ENCODE measurements at regions not wholly inside any gene's neighbourhood (a gene's known extent, or its start where the extent isn't known, plus 50 kb on each side); places are given as distances from the start of the nearest gene placed in this dataset.
A peak's percentile ranks its signal among the peaks of the same experiment; 100 is the strongest.

DNA sequence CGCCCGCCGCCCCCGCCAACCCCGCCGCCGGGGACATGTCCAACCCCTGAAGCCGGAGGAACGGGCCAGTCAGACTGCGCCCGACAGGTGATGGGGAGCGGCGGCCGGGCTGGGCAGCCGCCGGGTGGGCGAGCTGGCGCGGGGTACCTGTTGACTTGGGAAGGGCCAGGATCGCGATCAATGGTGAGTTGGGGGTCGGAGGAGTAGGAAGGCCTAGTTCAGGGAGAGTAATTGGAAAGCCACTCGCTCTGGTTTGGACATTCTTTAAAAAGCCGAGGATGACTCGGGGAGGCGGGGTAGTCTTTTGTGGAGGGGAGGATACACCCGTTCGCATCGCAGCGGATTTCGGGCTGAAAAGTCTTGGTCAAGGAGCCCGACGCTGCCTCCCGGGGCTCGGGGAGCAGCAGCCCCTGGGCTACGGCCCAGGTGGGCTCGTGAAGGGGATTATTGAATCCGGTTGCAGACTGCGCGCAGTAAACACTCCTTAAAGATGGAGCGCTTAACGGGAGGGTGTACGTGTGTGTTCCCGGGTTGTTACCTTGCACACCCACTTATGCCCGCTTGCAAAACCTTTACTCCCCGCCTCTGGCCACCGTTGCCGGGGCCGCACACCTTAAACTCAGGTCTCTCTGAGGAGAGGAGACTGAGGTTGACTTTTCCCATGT is 123.8 kb downstream of the GOSR1 start:
- TF ChIP-seq, protein P1, sequence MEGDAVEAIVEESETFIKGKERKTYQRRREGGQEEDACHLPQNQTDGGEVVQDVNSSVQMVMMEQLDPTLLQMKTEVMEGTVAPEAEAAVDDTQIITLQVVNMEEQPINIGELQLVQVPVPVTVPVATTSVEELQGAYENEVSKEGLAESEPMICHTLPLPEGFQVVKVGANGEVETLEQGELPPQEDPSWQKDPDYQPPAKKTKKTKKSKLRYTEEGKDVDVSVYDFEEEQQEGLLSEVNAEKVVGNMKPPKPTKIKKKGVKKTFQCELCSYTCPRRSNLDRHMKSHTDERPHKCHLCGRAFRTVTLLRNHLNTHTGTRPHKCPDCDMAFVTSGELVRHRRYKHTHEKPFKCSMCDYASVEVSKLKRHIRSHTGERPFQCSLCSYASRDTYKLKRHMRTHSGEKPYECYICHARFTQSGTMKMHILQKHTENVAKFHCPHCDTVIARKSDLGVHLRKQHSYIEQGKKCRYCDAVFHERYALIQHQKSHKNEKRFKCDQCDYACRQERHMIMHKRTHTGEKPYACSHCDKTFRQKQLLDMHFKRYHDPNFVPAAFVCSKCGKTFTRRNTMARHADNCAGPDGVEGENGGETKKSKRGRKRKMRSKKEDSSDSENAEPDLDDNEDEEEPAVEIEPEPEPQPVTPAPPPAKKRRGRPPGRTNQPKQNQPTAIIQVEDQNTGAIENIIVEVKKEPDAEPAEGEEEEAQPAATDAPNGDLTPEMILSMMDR (IDR thresholded peaks at IDR 0.05; ENCODE audit: low read length), result no peak
- no peak for TF ChIP-seq EZH2 (optimal IDR thresholded peaks at IDR 0.05; ENCODE audit: low read depth, low read length)
- no peak for TF ChIP-seq EZH2phosphoT487 (IDR thresholded peaks at IDR 0.05; ENCODE audit: low read length)
- Histone ChIP-seq H3K4me2 (ENCODE audit: low read depth, low read length) (peak overlapping the region; percentile 66), H3K79me2 (ENCODE audit: low read length) (peaks cover 33% of the 10 kb centered on the region), H3K36me3 (replicated peaks; ENCODE audit: insufficient read depth, low read length) (no peaks in the 10 kb centered on the region), H3F3A (ENCODE audit: insufficient read depth, low read length) (peaks cover 4% of the 10 kb centered on the region; the same call in 1 of the 2 replicates), H4K20me1 (ENCODE audit: insufficient read depth, low read length) (no peaks in the 10 kb centered on the region), H2AFZ (ENCODE audit: low read length) (peak overlapping the region; percentile 93), H3K9ac (ENCODE audit: low read length) (peak overlapping the region; percentile 85), H3K27me3 (replicated peaks; ENCODE audit: insufficient read depth, low read length) (no peaks in the 10 kb centered on the region), H3K27ac (ENCODE audit: low read length) (no peak overlapping the region; the same call in 1 of the 2 replicates), H3K9me3 (replicated peaks; ENCODE audit: insufficient read depth, low read length) (no peaks in the 10 kb centered on the region), H3K4me1 (ENCODE audit: low read length) (no peaks in the 10 kb centered on the region), H3K4me3 (ENCODE audit: low read length) (peak overlapping the region; percentile 69), H3K9me2 (replicated peaks; ENCODE audit: insufficient read depth, low read length) (no peaks in the 10 kb centered on the region)
- peak; percentile 18 for DNase-seq

DNA sequence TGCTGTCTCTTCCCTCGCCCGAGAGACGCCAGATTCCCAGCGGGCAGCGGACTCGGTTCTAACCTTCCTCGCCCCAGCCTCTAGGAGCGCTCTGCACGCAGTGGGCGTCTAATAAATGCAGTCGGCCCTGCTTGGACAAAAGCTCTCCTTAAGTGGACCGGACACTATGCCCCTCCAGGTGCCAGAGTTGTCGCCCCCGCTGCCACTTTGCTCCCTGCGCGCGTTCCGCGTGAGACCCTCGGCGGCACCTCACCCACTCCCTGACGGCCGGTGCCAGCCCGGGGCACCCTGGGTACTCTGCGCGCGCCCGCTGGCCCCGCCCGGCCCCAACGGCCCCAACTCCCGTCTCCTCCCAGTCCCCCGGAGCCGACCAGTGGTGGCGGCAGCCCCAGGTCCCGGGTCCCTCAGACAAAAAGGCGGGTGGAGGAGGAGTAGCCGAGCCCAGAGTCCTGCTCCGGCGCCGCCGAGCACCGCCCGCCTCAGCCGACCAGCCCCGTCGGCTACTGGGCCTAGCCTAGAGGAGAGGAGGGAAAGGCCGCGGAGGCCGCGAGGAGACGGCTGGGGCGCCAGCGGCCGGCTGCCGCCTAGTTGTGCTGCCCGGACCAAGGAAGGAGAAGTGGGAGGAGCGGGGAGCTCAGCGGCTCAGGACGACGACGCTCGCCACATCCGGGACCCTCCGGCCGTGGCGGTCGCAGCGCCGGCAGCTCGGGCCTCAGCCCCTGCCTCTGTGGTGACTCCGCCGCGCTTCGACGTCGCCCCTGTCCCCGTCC is 123.0 kb downstream of the GOSR1 start:
- Histone ChIP-seq H3K9me2 (replicated peaks; ENCODE audit: insufficient read depth, low read length) (no peaks in the 10 kb centered on the region), H3F3A (ENCODE audit: insufficient read depth, low read length) (peaks cover 4% of the 10 kb centered on the region; the same call in 1 of the 2 replicates), H3K9me3 (replicated peaks; ENCODE audit: insufficient read depth, low read length) (no peaks in the 10 kb centered on the region), H3K27ac (ENCODE audit: low read length) (peak overlapping the region; percentile 84; the same call in 1 of the 2 replicates), H3K4me2 (ENCODE audit: low read depth, low read length) (peak overlapping the region; percentile 60), H3K4me3 (ENCODE audit: low read length) (peak overlapping the region; percentile 69), H4K20me1 (ENCODE audit: insufficient read depth, low read length) (no peaks in the 10 kb centered on the region), H3K4me1 (ENCODE audit: low read length) (no peaks in the 10 kb centered on the region), H3K9ac (ENCODE audit: low read length) (peak overlapping the region; percentile 85), H2AFZ (ENCODE audit: low read length) (peak overlapping the region; percentile 81), H3K79me2 (ENCODE audit: low read length) (peaks cover 30% of the 10 kb centered on the region), H3K27me3 (replicated peaks; ENCODE audit: insufficient read depth, low read length) (no peaks in the 10 kb centered on the region), H3K36me3 (replicated peaks; ENCODE audit: insufficient read depth, low read length) (no peaks in the 10 kb centered on the region)
- TF ChIP-seq, protein P1 (IDR thresholded peaks at IDR 0.05; ENCODE audit: low read length), result peak; percentile 63
- TF ChIP-seq EZH2phosphoT487 (IDR thresholded peaks at IDR 0.05; ENCODE audit: low read length), result no peak
- TF ChIP-seq EZH2 (optimal IDR thresholded peaks at IDR 0.05; ENCODE audit: low read depth, low read length), result no peak
- DNase-seq, result peak; percentile 81

DNA sequence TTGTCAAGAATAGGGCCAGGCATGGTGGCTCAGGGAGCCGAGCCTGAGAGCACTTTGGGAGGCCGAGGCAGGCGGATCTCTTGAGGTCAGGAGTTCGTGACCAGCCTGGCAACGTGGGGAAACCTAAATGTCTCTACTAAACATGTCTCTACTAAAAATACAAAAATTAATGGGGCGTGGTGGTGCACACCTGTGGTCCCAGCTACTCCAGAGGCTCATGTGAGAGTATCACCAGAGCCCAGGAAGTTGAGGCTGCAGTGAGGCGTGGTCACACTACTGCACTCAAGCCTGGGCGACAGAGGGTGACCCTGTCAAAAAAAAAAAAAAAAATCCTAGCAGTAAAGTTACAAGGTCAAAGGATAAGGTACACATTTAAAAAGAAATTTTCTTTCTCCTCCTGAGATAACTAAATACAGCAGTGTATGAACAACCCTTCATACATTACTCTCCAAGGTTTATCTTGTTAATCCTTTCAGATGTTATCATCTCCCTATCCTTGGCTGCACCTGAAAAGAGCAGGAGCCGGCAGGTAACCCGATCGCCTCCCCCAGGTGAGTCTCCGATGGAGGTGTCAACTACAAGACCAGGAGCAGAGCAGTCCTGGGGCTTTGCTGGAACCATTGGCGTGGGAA is 122.3 kb downstream of the GOSR1 start:
- Histone ChIP-seq H3K9me2 (replicated peaks; ENCODE audit: insufficient read depth, low read length) (no peaks in the 10 kb centered on the region), H3K27ac (ENCODE audit: low read length) (peak overlapping the region; percentile 84; the same call in 1 of the 2 replicates), H3K9me3 (replicated peaks; ENCODE audit: insufficient read depth, low read length) (no peaks in the 10 kb centered on the region), H3F3A (ENCODE audit: insufficient read depth, low read length) (peaks cover 4% of the 10 kb centered on the region; the same call in 1 of the 2 replicates), H3K9ac (ENCODE audit: low read length) (peak overlapping the region; percentile 85; the same call in 1 of the 2 replicates), H3K79me2 (ENCODE audit: low read length) (peaks cover 23% of the 10 kb centered on the region), H3K4me2 (ENCODE audit: low read depth, low read length) (peak overlapping the region; percentile 60), H3K36me3 (replicated peaks; ENCODE audit: insufficient read depth, low read length) (no peaks in the 10 kb centered on the region), H2AFZ (ENCODE audit: low read length) (peak overlapping the region; percentile 81), H3K4me3 (ENCODE audit: low read length) (peak overlapping the region; percentile 69), H4K20me1 (ENCODE audit: insufficient read depth, low read length) (no peaks in the 10 kb centered on the region), H3K4me1 (ENCODE audit: low read length) (no peaks in the 10 kb centered on the region), H3K27me3 (replicated peaks; ENCODE audit: insufficient read depth, low read length) (no peaks in the 10 kb centered on the region)
- peak; percentile 30 for DNase-seq
- TF ChIP-seq, protein P1 (IDR thresholded peaks at IDR 0.05; ENCODE audit: low read length), result no peak
- TF ChIP-seq EZH2 (optimal IDR thresholded peaks at IDR 0.05; ENCODE audit: low read depth, low read length) (no peak), EZH2phosphoT487 (IDR thresholded peaks at IDR 0.05; ENCODE audit: low read length) (no peak)

Measured in MM.1S (cell line).